Bone marrow (tissue), 2 donors: ENCODE measurements at regions not wholly inside any gene's neighbourhood (a gene's known extent, or its start where the extent isn't known, plus 50 kb on each side); places are given as distances from the start of the nearest gene placed in this dataset.

Experiments
- DNase-seq, 2 donors: peaks; one replicate each; lab custom pipeline; 2025; lab: John Stamatoyannopoulos, UW

GRCh38 chr6:105611606-105612005 is 208.7 kb upstream of the PREP start:
- no peak for DNase-seq

GRCh38 chr6:105609375-105609991 is 206.6 kb upstream of the PREP start:
- DNase-seq = no peak

- no peak for DNase-seq
Measured at GRCh38 chr6:105608711-105609374, 206.0 kb upstream of the PREP start.

GRCh38 chr6:105607636-105608621 is 205.0 kb upstream of the PREP start:
- DNase-seq = no peak

GRCh38 chr6:105606831-105607463 is 204.1 kb upstream of the PREP start:
- no peak for DNase-seq

- no peak for DNase-seq
Measured at GRCh38 chr6:105604587-105604884, 201.7 kb upstream of the PREP start.

GRCh38 chr6:105603788-105604586 is 201.1 kb upstream of the PREP start:
- no peak for DNase-seq

GRCh38 chr6:105601541-105602236 is 198.8 kb upstream of the PREP start:
- DNase-seq = peak in 1 of 2 donors; percentile 26

- no peak for DNase-seq
Measured at GRCh38 chr6:105600336-105601260, 197.7 kb upstream of the PREP start.

GRCh38 chr6:105598264-105598663 is 195.4 kb upstream of the PREP start:
- DNase-seq = no peak

GRCh38 chr6:105596284-105596755 is 193.4 kb upstream of the PREP start:
- DNase-seq = no peak

GRCh38 chr6:105595829-105596228 is 192.9 kb upstream of the PREP start:
- DNase-seq = no peak

GRCh38 chr6:105594821-105595220 is 191.9 kb upstream of the PREP start:
- DNase-seq = no peak

GRCh38 chr6:105593805-105594671 is 191.2 kb upstream of the PREP start:
- DNase-seq = no peak

- DNase-seq = no peak
Measured at GRCh38 chr6:105593056-105593690, 190.3 kb upstream of the PREP start.

GRCh38 chr6:105592329-105592728 is 189.4 kb upstream of the PREP start:
- DNase-seq = no peak

- DNase-seq = no peak
Measured at GRCh38 chr6:105591053-105591452, 188.2 kb upstream of the PREP start.

- DNase-seq = no peak
Measured at GRCh38 chr6:105588123-105588710, 185.3 kb upstream of the PREP start.
